Breast epithelium (tissue), 4 donors: ENCODE measurements at regions not wholly inside any gene's neighbourhood (a gene's known extent, or its start where the extent isn't known, plus 50 kb on each side); places are given as distances from the start of the nearest gene placed in this dataset.

Experiments
- DNase-seq, 2 donors: peaks; one replicate each; pipeline ENCODE4 v3.0.0-alpha.2; 2019; ENCODE audit warnings: low spot score in 2 of 2
- H3K27ac ChIP-seq, 2 donors: fragments of 200-600 bp; sonication (generic) in 1 of 2; one replicate each; pipeline ENCODE4 v1.5.1; 2016 to 2019; ENCODE audit warnings: mild to moderate bottlenecking in 1 of 2
- H3K27me3 ChIP-seq, 2 donors: fragments of 200-600 bp; sonication (generic) in 1 of 2; one replicate each; pipeline versions ENCODE4 v1.5.1 to v1.6.0; 2017 to 2019; ENCODE audit warnings: control low read depth in 1 of 2, mild to moderate bottlenecking in 1 of 2
- H3K36me3 ChIP-seq: fragments of 200-600 bp; one replicate; pipeline ENCODE4 v1.5.1; 2019
- H3K4me1 ChIP-seq, 2 donors: fragments of 200-600 bp; sonication (generic); one replicate each; pipeline ENCODE4 v1.5.1; 2016 to 2019; ENCODE audit warnings: control low read depth in 1 of 2
- H3K4me3 ChIP-seq, 3 donors: fragments of 200-600 bp; sonication (generic); 1 replicate in 2 of 3; 2 replicates in 1 of 3; pipeline ENCODE4 v1.5.1; 2016 to 2019; ENCODE audit warnings: mild to moderate bottlenecking in 3 of 3, moderate library complexity in 2 of 3
- H3K9me3 ChIP-seq, 2 donors: fragments of 200-600 bp; sonication (generic) in 1 of 2; one replicate each; pipeline ENCODE4 v1.5.1; 2016 to 2019; ENCODE audit warnings: control low read depth in 1 of 2
- CTCF ChIP-seq, 3 donors: fragments of 450-650 bp; IDR thresholded peaks; one replicate each; pipeline ENCODE4 v1.5.1; 2016 to 2017; ENCODE audit warnings: antibody characterized with exemption in 3 of 3, mild to moderate bottlenecking in 3 of 3, moderate library complexity in 3 of 3
- POLR2A ChIP-seq: fragments of 450-650 bp; IDR thresholded peaks from one replicate; pipeline ENCODE4 v1.6.1; 2016; ENCODE audit warnings: antibody characterized with exemption, mild to moderate bottlenecking, moderate library complexity
- POLR2AphosphoS5 ChIP-seq, 3 donors: sonication (generic); formaldehyde crosslinking; IDR thresholded peaks; one replicate each; pipeline ENCODE4 v1.6.1; 2017; ENCODE audit warnings: antibody characterized with exemption in 3 of 3
- intact Hi-C: fragments of 100-400 bp; cut with DNase I; formaldehyde crosslinking; loops from one replicate; pipeline ENCODE4 v1.15.1; 2023; ENCODE audit warnings: low total_unique reads

- H3K27ac ChIP-seq: no peak overlapping the region
- DNase-seq: no peak
- H3K27me3 ChIP-seq: no peaks in the 10 kb centered on the region
- no peaks in the 10 kb centered on the region for H3K36me3 ChIP-seq
- H3K9me3 ChIP-seq: no peaks in the 10 kb centered on the region
- H3K4me3 ChIP-seq: no peak overlapping the region
- TF ChIP-seq POLR2A: no peak
- TF ChIP-seq POLR2AphosphoS5 (IDR thresholded peaks at IDR 0.05): no peak
- no peak for TF ChIP-seq CTCF (IDR thresholded peaks at IDR 0.05)
- H3K4me1 ChIP-seq: no peaks in the 10 kb centered on the region
- intact Hi-C loops: no loop called here
Measured at GRCh38 chr20:24892522-24892921, 56.5 kb upstream of the CST7 start.

GRCh38 chr20:24892931-24893330, 56.1 kb upstream of the CST7 start:
- Histone ChIP-seq H3K36me3 (no peaks in the 10 kb centered on the region), H3K27ac (no peak overlapping the region), H3K4me3 (no peak overlapping the region), H3K9me3 (no peaks in the 10 kb centered on the region), H3K27me3 (no peaks in the 10 kb centered on the region), H3K4me1 (no peaks in the 10 kb centered on the region)
- TF ChIP-seq CTCF (IDR thresholded peaks at IDR 0.05) (no peak), POLR2A (no peak), POLR2AphosphoS5 (IDR thresholded peaks at IDR 0.05) (no peak)
- DNase-seq: no peak
- intact Hi-C loops: no loop called here

- intact Hi-C loops: no loop called here
- H3K4me1 ChIP-seq: no peaks in the 10 kb centered on the region
- TF ChIP-seq POLR2AphosphoS5 (IDR thresholded peaks at IDR 0.05): no peak
- TF ChIP-seq POLR2A: no peak
- TF ChIP-seq CTCF (IDR thresholded peaks at IDR 0.05): no peak
Measured at GRCh38 chr20:24894488-24894887, 54.6 kb upstream of the CST7 start.

GRCh38 chr20:24894967-24895366, 54.1 kb upstream of the CST7 start:
- TF ChIP-seq POLR2AphosphoS5 (IDR thresholded peaks at IDR 0.05): no peak
- no peak for TF ChIP-seq POLR2A
- no peak for TF ChIP-seq CTCF (IDR thresholded peaks at IDR 0.05)
- Histone ChIP-seq H3K4me3 (no peak overlapping the region), H3K27ac (no peak overlapping the region), H3K27me3 (no peaks in the 10 kb centered on the region), H3K36me3 (no peaks in the 10 kb centered on the region), H3K4me1 (no peaks in the 10 kb centered on the region), H3K9me3 (peaks cover 6 to 17% of the 10 kb centered on the region in 2 donors)
- no peak for DNase-seq
- intact Hi-C loops: no loop called here

More at GRCh38 chr20:24894488-24894887, 54.6 kb upstream of the CST7 start:
- no peaks in the 10 kb centered on the region for H3K36me3 ChIP-seq
- H3K4me3 ChIP-seq: no peak overlapping the region
- DNase-seq: no peak
- H3K27me3 ChIP-seq: no peaks in the 10 kb centered on the region
- H3K27ac ChIP-seq: no peak overlapping the region
- peaks cover 1 to 12% of the 10 kb centered on the region in 2 donors for H3K9me3 ChIP-seq

- intact Hi-C loops: no loop called here
Measured at GRCh38 chr20:24895431-24895830, 53.6 kb upstream of the CST7 start.

More at GRCh38 chr20:24895431-24895830, 53.6 kb upstream of the CST7 start:
- TF ChIP-seq CTCF (IDR thresholded peaks at IDR 0.05) (no peak), POLR2AphosphoS5 (IDR thresholded peaks at IDR 0.05) (no peak), POLR2A (no peak)
- Histone ChIP-seq H3K27ac (no peak overlapping the region), H3K27me3 (no peaks in the 10 kb centered on the region), H3K4me3 (no peak overlapping the region), H3K4me1 (no peaks in the 10 kb centered on the region), H3K9me3 (peaks cover 10 to 21% of the 10 kb centered on the region in 2 donors), H3K36me3 (no peaks in the 10 kb centered on the region)
- no peak for DNase-seq
